ENCODE measurements at regions not wholly inside any gene's neighbourhood (a gene's known extent, or its start where the extent isn't known, plus 50 kb on each side); places are given as distances from the start of the nearest gene placed in this dataset.

- Histone ChIP-seq H3K9me3 (ENCODE audit: low read length) (no peaks in the 10 kb centered on the region), H3K9ac (ENCODE audit: insufficient read depth, low read depth, low read length) (no peak overlapping the region), H3K27ac (ENCODE audit: extremely low read length, insufficient read depth, low read length) (no peak overlapping the region), H4K20me1 (ENCODE audit: insufficient read depth, low read length) (no peaks in the 10 kb centered on the region), H3K4me1 (ENCODE audit: insufficient read depth, low read length) (no peaks in the 10 kb centered on the region), H3K36me3 (replicated peaks in 1 of 2; ENCODE audit: control insufficient read depth in 1 of 2, insufficient read depth in 2 of 2, low read length in 2 of 2) (no peaks in the 10 kb centered on the region), H3K4me2 (ENCODE audit: low read depth, low read length) (no peak overlapping the region), H2AFZ (ENCODE audit: low read length) (no peak overlapping the region), H3K4me3 (replicated peaks in 1 of 3; ENCODE audit: insufficient read depth in 1 of 3, low read depth in 2 of 3, low read length in 3 of 3) (no peak overlapping the region), H3K79me2 (ENCODE audit: insufficient read depth, low read length) (no peaks in the 10 kb centered on the region), H3K27me3 (ENCODE audit: control insufficient read depth in 1 of 2, insufficient read depth in 2 of 2, low read length in 2 of 2) (no peaks in the 10 kb centered on the region)
- no TSS peak for BruUV-seq (replicated peaks)
- ATAC-seq (no peak), DNase-seq (ENCODE audit: low spot score) (no peak), FAIRE-seq (no peak)
- POLR2A ChIA-PET, result no interaction called here
- intact Hi-C loops (cut with micrococcal nuclease; ENCODE audit: unreplicated experiment) (no loop called here), in situ Hi-C loops (cut with HindIII; ENCODE audit: extremely low pct_ligation_motif_present, low pct_unique_long_range_greater_than_20kb) (no loop called here)
- CTCF ChIA-PET (ENCODE audit: low intra/inter-chr PET ratio, low total read pairs), result no interaction called here
- no CpG with 5 or more reads among the region's 3 CpGs for WGBS (ENCODE audit: low lambda C conversion rate)
- TF ChIP-seq ZBTB43 (CRISPR knock-in tag; conservative IDR thresholded peaks at IDR 0.05), result no peak
- no peak for TF ChIP-seq RERE (CRISPR knock-in tag; IDR thresholded peaks at IDR 0.05; ENCODE audit: low read depth)
- TF ChIP-seq SRSF9 (IDR thresholded peaks at IDR 0.05; ENCODE audit: borderline replicate concordance, insufficient read depth, low read depth, low read length, poor library complexity, severe bottlenecking), result no peak
- TF ChIP-seq ATF5 (CRISPR knock-in tag; IDR thresholded peaks at IDR 0.05; ENCODE audit: low read depth), result no peak
- TF ChIP-seq ZBTB37 (CRISPR knock-in tag; IDR thresholded peaks at IDR 0.05), result no peak
- no peak for TF ChIP-seq DBP (CRISPR knock-in tag; IDR thresholded peaks at IDR 0.05; ENCODE audit: not compliant biosample characterization)
- TF ChIP-seq GATA4 (IDR thresholded peaks at IDR 0.05; ENCODE audit: borderline replicate concordance, low read depth), result no peak
- no peak for TF ChIP-seq GFI1 (CRISPR knock-in tag; IDR thresholded peaks at IDR 0.05; ENCODE audit: borderline replicate concordance)
- no peak for TF ChIP-seq SP1 (IDR thresholded peaks at IDR 0.05)
- TF ChIP-seq SP1 (CRISPR knock-in tag; IDR thresholded peaks at IDR 0.05), result no peak
- no peak for TF ChIP-seq MNT (IDR thresholded peaks at IDR 0.05)
These were observed 542.0 kb downstream of the FAM181B start for GRCh38 chr11:82191695-82192094.
